ENCODE measurements at regions not wholly inside any gene's neighbourhood (a gene's known extent, or its start where the extent isn't known, plus 50 kb on each side); places are given as distances from the start of the nearest gene placed in this dataset.

- no peak for TF ChIP-seq ZNF10 (CRISPR knock-in tag; IDR thresholded peaks at IDR 0.05; ENCODE audit: borderline replicate concordance, low read depth)
- TF ChIP-seq NFRKB (IDR thresholded peaks at IDR 0.05), result no peak
- TF ChIP-seq SETDB1 (CRISPR knock-in tag; IDR thresholded peaks at IDR 0.05; ENCODE audit: borderline replicate concordance), result no peak
- TF ChIP-seq CEBPG (CRISPR knock-in tag; IDR thresholded peaks at IDR 0.05), result peak; percentile 53
- TF ChIP-seq ZNF605 (CRISPR knock-in tag; IDR thresholded peaks at IDR 0.05), result peak; percentile 31; the same call in 1 of the 2 replicates
- TF ChIP-seq MED13 (CRISPR knock-in tag; IDR thresholded peaks at IDR 0.05), result no peak
- TF ChIP-seq ZNF678 (CRISPR knock-in tag; IDR thresholded peaks at IDR 0.05), result no peak
- peak; percentile 70; the same call in 1 of the 2 replicates for TF ChIP-seq MLX (CRISPR knock-in tag; IDR thresholded peaks at IDR 0.05)
- no peak for TF ChIP-seq ZNF562 (CRISPR knock-in tag; IDR thresholded peaks at IDR 0.05; ENCODE audit: borderline replicate concordance)
- no peak for TF ChIP-seq ZNF17 (CRISPR knock-in tag; IDR thresholded peaks at IDR 0.05)
- TF ChIP-seq ZNF335 (CRISPR knock-in tag; IDR thresholded peaks at IDR 0.05), result no peak
- TF ChIP-seq POLR2G (IDR thresholded peaks at IDR 0.05; ENCODE audit: low read depth, low read length), result no peak
- peak; percentile 24; the same call in 1 of the 2 replicates for TF ChIP-seq ZNF574 (CRISPR knock-in tag; IDR thresholded peaks at IDR 0.05)
- peak; percentile 88 for TF ChIP-seq POGZ (CRISPR knock-in tag; IDR thresholded peaks at IDR 0.05)
- TF ChIP-seq ZNF441 (CRISPR knock-in tag; IDR thresholded peaks at IDR 0.05; ENCODE audit: borderline replicate concordance), result 0 out of 2 replicates have a peak, but pooled peaks have one; percentile 25
- no peak for TF ChIP-seq NFAT5 (CRISPR knock-in tag; IDR thresholded peaks at IDR 0.05)
- peak; percentile 52; the same call in 1 of the 2 replicates for TF ChIP-seq TFE3 (CRISPR knock-in tag; IDR thresholded peaks at IDR 0.05)
- TF ChIP-seq HINFP (CRISPR knock-in tag; IDR thresholded peaks at IDR 0.05; ENCODE audit: low read depth), result no peak
Observed at GRCh38 chr2:78260861-78261260, 738.7 kb upstream of the LRRTM4 start (continued).

Data from HepG2 (cell line).